RWPE1 (cell line): ENCODE measurements at regions not wholly inside any gene's neighbourhood (a gene's known extent, or its start where the extent isn't known, plus 50 kb on each side); places are given as distances from the start of the nearest gene placed in this dataset.

Source experiments
- CTCF ChIA-PET: fragments of 350-600 bp; sonication (Branson Sonifier 250); formaldehyde crosslinking; extraction: SDS; loops from one replicate; lab custom pipeline; 2021; lab: Yijun Ruan, JAX
- POLR2A ChIA-PET: fragments of 400-600 bp; formaldehyde crosslinking; extraction: SDS; loops from one replicate; lab custom pipeline; 2020; ENCODE audit warnings: antibody characterized with exemption; ENCODE audit not compliant: low non-redundant PET; lab: Yijun Ruan, JAX
- DNase-seq: peaks from one replicate; pipeline ENCODE4 v3.0.0; 2012; ENCODE audit warnings: low spot score
- H3K27ac ChIP-seq: fragments of 450-650 bp; 2 replicates; pipeline ENCODE4 v1.5.1; 2017
- TF ChIP-seq, protein P1 (sequence below): fragments of 450-650 bp; conservative IDR thresholded peaks from 2 replicates; pipeline ENCODE4 v1.5.1; 2017; ENCODE audit warnings: low read depth, mild to moderate bottlenecking

DNA sequence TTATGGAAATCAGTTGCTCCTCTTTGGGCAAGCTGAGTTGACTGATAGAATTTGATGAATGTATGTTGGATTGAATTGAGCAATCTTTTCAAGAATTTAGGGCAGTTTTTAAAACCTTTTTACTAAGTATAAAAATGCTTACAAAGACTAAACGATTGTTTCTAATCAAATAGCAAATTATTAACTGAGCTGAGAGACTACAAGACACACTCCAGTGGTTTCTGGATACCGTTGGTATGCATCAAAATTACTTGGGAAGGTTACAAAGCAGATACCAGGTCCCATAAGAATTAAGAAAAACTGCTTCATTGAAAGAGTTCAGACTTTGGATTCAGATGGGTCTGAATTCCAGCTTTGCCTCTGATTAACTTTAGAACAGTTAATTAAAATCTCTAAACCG, 721.4 kb downstream of the FAM181B start:
- ChIA-PET POLR2A (no interaction called here), CTCF (no interaction called here)
- H3K27ac ChIP-seq: no peak overlapping the region
- no peak for DNase-seq
- TF ChIP-seq, protein P1, sequence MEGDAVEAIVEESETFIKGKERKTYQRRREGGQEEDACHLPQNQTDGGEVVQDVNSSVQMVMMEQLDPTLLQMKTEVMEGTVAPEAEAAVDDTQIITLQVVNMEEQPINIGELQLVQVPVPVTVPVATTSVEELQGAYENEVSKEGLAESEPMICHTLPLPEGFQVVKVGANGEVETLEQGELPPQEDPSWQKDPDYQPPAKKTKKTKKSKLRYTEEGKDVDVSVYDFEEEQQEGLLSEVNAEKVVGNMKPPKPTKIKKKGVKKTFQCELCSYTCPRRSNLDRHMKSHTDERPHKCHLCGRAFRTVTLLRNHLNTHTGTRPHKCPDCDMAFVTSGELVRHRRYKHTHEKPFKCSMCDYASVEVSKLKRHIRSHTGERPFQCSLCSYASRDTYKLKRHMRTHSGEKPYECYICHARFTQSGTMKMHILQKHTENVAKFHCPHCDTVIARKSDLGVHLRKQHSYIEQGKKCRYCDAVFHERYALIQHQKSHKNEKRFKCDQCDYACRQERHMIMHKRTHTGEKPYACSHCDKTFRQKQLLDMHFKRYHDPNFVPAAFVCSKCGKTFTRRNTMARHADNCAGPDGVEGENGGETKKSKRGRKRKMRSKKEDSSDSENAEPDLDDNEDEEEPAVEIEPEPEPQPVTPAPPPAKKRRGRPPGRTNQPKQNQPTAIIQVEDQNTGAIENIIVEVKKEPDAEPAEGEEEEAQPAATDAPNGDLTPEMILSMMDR: no peak

DNA sequence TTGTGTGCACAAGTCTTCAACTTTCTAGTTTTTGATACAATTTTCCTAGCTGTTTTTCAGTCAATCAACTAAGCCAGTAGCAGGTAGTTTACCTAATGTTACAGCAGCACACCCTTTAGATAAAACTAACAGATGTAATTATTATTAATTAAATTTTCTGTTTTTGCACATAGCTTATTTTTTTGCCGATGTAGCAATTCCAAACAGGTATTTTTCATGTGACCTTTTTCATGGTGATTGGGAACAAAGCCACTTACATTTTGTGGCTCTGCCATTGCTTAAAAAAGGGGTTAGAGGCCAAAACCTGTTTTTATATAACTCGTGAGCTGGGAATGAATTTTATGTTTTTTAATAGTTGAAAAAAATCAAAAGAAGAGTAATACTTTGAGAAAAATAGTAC, 724.5 kb downstream of the FAM181B start:
- DNase-seq: no peak
- no peak overlapping the region for H3K27ac ChIP-seq
- TF ChIP-seq, protein P1: no peak
- CTCF ChIA-PET: interaction anchor here (0.6 kb wide), 1 partner anchor 221 kb away, joined by 3 read pairs; no protein-coding TSS in a partner anchor
- POLR2A ChIA-PET: no interaction called here

DNA sequence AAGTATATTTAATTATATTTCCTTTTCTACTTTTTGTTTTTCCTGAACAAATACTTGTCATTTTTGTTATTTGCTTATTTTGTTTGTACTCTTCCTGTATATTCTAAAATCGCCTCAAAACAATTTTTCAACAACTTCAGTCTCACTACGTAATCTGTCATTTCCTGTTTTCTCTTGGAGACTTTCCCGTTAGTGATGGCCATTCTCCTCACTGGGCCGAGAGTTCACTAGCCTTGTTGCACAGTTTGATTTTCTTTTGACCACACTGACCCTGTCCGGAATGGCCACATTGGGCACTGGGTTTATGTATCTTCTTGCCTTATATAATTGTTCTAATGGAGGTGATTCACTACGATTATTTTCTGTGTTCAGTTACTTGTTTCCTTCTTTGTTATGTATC, 726.1 kb downstream of the FAM181B start:
- DNase-seq: no peak
- H3K27ac ChIP-seq: no peak overlapping the region
- ChIA-PET POLR2A (no interaction called here), CTCF (no interaction called here)
- TF ChIP-seq, protein P1: no peak

DNA sequence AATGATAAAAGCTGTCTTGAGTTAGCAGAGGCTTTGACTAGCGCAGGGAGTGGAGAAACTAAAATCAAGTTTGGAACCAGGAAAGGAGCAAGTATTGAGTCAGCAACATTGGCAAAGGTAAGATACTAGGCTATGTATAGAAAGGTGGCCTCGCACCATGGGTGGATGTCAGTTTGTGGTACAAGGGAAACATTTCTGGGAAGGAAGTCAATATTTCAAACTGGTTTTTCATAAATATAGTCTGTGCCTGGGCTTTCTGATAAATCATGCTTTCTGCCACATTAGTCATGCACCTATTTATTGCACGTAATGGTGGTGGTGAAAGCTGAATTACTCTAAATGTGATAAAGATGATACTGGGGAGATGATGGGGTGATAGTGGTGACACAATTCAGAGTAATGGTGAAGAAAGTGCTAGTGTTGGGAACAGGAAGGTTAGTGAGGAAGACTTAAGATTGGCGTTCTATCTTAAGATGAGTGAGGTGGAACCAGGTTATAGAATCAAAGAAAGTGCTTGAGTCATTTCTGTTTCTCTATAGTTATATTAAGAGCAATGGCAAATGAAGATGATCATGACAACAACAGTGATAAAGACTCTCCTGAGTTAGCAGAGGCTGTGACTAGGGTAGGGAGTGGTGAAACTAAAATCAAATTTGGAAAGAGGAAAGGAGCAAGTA, 729.0 kb downstream of the FAM181B start:
- POLR2A ChIA-PET: no interaction called here
- TF ChIP-seq, protein P1: no peak
- CTCF ChIA-PET: no interaction called here
- no peak overlapping the region for H3K27ac ChIP-seq
- DNase-seq: no peak

DNA sequence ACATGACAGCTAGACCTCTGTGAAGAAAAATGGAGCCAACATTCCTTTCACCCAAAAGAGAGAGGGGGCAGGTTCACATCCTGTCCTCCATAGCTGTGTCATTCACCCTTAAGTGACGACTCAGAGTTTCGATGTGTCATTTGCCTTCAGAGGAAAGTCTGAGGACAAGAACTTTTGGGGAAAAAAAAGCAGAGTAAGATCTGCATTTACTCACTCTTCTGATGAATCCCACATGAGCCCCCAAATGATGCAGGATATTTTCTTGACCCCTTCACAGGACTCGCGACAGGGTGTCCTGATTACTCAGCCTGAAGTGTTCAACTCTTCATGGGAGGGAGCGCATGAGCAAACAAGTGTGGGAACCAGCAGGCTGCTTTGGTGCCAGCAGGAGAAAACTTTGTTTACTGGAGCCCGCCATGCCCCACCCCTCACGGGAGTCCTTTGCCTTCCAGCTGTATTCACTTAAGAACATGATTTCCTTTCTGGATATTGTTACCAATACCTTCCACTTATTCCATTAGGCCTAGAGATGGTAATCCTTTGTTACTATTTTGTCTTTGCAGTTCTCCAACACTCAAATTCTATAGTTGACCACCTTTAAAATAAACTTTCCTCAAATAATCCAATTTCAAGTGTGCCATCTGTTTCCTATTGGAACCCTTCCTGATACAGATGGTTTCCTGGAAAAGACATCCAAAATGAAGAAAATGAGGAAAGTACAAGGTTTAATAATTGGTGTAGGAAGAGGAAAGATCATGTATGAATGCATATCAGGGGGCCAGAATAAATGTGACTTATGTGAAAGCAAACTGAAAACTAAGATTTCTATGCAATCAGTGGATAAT, 729.8 kb downstream of the FAM181B start:
- no peak overlapping the region for H3K27ac ChIP-seq
- DNase-seq: peak; percentile 1
- TF ChIP-seq, protein P1: no peak
- ChIA-PET POLR2A (no interaction called here), CTCF (no interaction called here)

DNA sequence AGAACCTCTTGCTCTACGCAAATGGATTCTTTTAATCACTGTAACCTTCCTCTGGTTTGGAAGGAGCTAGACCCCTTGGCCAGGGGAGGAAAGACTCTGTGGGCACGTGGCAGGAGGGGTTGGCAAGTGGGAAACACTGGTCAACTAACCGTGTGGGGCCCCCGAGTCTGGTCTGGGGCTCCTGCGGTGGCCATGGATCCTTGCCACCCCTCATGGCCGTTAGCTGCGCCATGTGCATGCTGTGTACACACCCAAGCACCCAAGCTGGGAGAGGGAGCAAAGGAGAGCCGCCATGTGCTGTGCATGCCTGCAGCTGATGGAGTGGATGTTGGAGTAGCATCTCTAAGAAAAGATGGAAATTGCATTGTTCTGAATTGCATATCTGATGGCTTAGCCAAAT, 730.6 kb downstream of the FAM181B start:
- TF ChIP-seq, protein P1: no peak
- ChIA-PET CTCF (no interaction called here), POLR2A (no interaction called here)
- DNase-seq: no peak
- H3K27ac ChIP-seq: no peak overlapping the region
